Natural killer cell treated with Interleukin-12 subunit alpha and Interleukin-12 subunit beta and Interleukin-15 and Interleukin-18, amount 100 ng/mL, for 72 hours (primary cell): ENCODE measurements at regions not wholly inside any gene's neighbourhood (a gene's known extent, or its start where the extent isn't known, plus 50 kb on each side); places are given as distances from the start of the nearest gene placed in this dataset.

Experiments used
- ATAC-seq, 2 donors: fragments of 150-1000 bp; cut with Tn5 transposase in 1 of 2; sonication (Bioruptor Pico), chemical (Tn5 transposase) in 1 of 2; 2 replicates each; pipeline ENCODE4 v1.10.0; 2021
- DNase-seq: peaks from one replicate; pipeline ENCODE4 v3.0.0; 2022; ENCODE audit warnings: low spot score
- H3K27ac Mint-ChIP-seq, 2 donors: 1 replicate in 1 of 2; 2 replicates in 1 of 2; pipeline ENCODE4 v1.8.0; 2022; ENCODE audit warnings: mixed read lengths in 2 of 2, mild to moderate bottlenecking in 1 of 2, moderate library complexity in 1 of 2
- H3K27me3 Mint-ChIP-seq, 2 donors: 1 replicate in 1 of 2; 2 replicates in 1 of 2; pipeline ENCODE4 v1.8.0; 2022; ENCODE audit warnings: mixed read lengths in 2 of 2
- H3K36me3 Mint-ChIP-seq: one replicate; pipeline ENCODE4 v1.8.0; 2022; ENCODE audit warnings: mixed read lengths
- H3K4me1 Mint-ChIP-seq, 2 donors: 1 replicate in 1 of 2; 2 replicates in 1 of 2; pipeline ENCODE4 v1.8.0; 2022; ENCODE audit warnings: low read depth in 2 of 2, mixed read lengths in 2 of 2, mild to moderate bottlenecking in 1 of 2
- H3K4me3 Mint-ChIP-seq: one replicate; pipeline ENCODE4 v1.8.0; 2022; ENCODE audit warnings: mixed read lengths
- H3K9me3 Mint-ChIP-seq: 2 replicates; pipeline ENCODE4 v1.8.0; 2022; ENCODE audit warnings: mixed read lengths

GRCh38 chr2:21633466-21633865, 509.7 kb downstream of the TDRD15 start:
- no peaks in the 10 kb centered on the region for H3K4me1 Mint-ChIP-seq
- H3K27me3 Mint-ChIP-seq: no peaks in the 10 kb centered on the region
- no peak overlapping the region for H3K4me3 Mint-ChIP-seq
- ATAC-seq: no peak
- no peak for DNase-seq
- H3K9me3 Mint-ChIP-seq: peaks cover 8% of the 10 kb centered on the region
- H3K27ac Mint-ChIP-seq: no peak overlapping the region
- no peaks in the 10 kb centered on the region for H3K36me3 Mint-ChIP-seq

GRCh38 chr2:21633911-21634310, 510.1 kb downstream of the TDRD15 start:
- Mint-ChIP-seq H3K4me1 (no peaks in the 10 kb centered on the region), H3K27me3 (no peaks in the 10 kb centered on the region), H3K27ac (no peak overlapping the region), H3K36me3 (no peaks in the 10 kb centered on the region), H3K4me3 (no peak overlapping the region), H3K9me3 (peaks cover 8% of the 10 kb centered on the region)
- no peak for DNase-seq
- no peak for ATAC-seq

GRCh38 chr2:21640046-21640445, 516.3 kb downstream of the TDRD15 start:
- H3K4me3 Mint-ChIP-seq: no peak overlapping the region
- no peaks in the 10 kb centered on the region for H3K4me1 Mint-ChIP-seq
- peaks cover 8% of the 10 kb centered on the region for H3K9me3 Mint-ChIP-seq
- H3K36me3 Mint-ChIP-seq: no peaks in the 10 kb centered on the region
- DNase-seq (no peak), ATAC-seq (no peak)
- no peaks in the 10 kb centered on the region for H3K27me3 Mint-ChIP-seq
- no peak overlapping the region for H3K27ac Mint-ChIP-seq

- no peaks in the 10 kb centered on the region for H3K4me1 Mint-ChIP-seq
- ATAC-seq (no peak), DNase-seq (no peak)
- H3K9me3 Mint-ChIP-seq: peaks cover 12% of the 10 kb centered on the region
- H3K36me3 Mint-ChIP-seq: no peaks in the 10 kb centered on the region
- H3K4me3 Mint-ChIP-seq: no peak overlapping the region
- H3K27ac Mint-ChIP-seq: no peak overlapping the region
- H3K27me3 Mint-ChIP-seq: no peaks in the 10 kb centered on the region
These were observed 518.9 kb downstream of the TDRD15 start for GRCh38 chr2:21642647-21643046.

- Mint-ChIP-seq H3K4me1 (no peaks in the 10 kb centered on the region), H3K9me3 (peaks cover 12% of the 10 kb centered on the region), H3K27me3 (no peaks in the 10 kb centered on the region), H3K27ac (no peak overlapping the region), H3K4me3 (no peak overlapping the region), H3K36me3 (no peaks in the 10 kb centered on the region)
- DNase-seq (no peak), ATAC-seq (no peak)
These were observed 519.4 kb downstream of the TDRD15 start for GRCh38 chr2:21643180-21643579.

- no peak for DNase-seq
- Mint-ChIP-seq H3K4me1 (no peaks in the 10 kb centered on the region), H3K4me3 (no peak overlapping the region), H3K27me3 (no peaks in the 10 kb centered on the region), H3K36me3 (no peaks in the 10 kb centered on the region), H3K9me3 (peaks cover 16% of the 10 kb centered on the region), H3K27ac (no peak overlapping the region)
- no peak for ATAC-seq
These were observed 520.5 kb downstream of the TDRD15 start for GRCh38 chr2:21644266-21644665.

GRCh38 chr2:21646345-21646744, 522.6 kb downstream of the TDRD15 start:
- Mint-ChIP-seq H3K9me3 (peaks cover 16% of the 10 kb centered on the region), H3K4me1 (no peaks in the 10 kb centered on the region), H3K4me3 (no peak overlapping the region), H3K27me3 (no peaks in the 10 kb centered on the region), H3K36me3 (no peaks in the 10 kb centered on the region), H3K27ac (no peak overlapping the region)
- ATAC-seq (no peak), DNase-seq (no peak)

- Mint-ChIP-seq H3K36me3 (no peaks in the 10 kb centered on the region), H3K9me3 (peaks cover 13% of the 10 kb centered on the region), H3K4me3 (no peak overlapping the region), H3K27ac (no peak overlapping the region), H3K27me3 (no peaks in the 10 kb centered on the region), H3K4me1 (no peaks in the 10 kb centered on the region)
- DNase-seq: no peak
- no peak for ATAC-seq
These were observed 526.8 kb downstream of the TDRD15 start for GRCh38 chr2:21650569-21650968.

GRCh38 chr2:21655136-21655535, 531.4 kb downstream of the TDRD15 start:
- no peak for ATAC-seq
- DNase-seq: no peak
- no peaks in the 10 kb centered on the region for H3K4me1 Mint-ChIP-seq
- H3K9me3 Mint-ChIP-seq: peaks cover 11% of the 10 kb centered on the region
- H3K27me3 Mint-ChIP-seq: no peaks in the 10 kb centered on the region
- no peak overlapping the region for H3K27ac Mint-ChIP-seq
- H3K4me3 Mint-ChIP-seq: no peak overlapping the region
- H3K36me3 Mint-ChIP-seq: no peaks in the 10 kb centered on the region

GRCh38 chr2:21656330-21657075, 532.7 kb downstream of the TDRD15 start:
- H3K4me3 Mint-ChIP-seq: no peak overlapping the region
- no peaks in the 10 kb centered on the region for H3K4me1 Mint-ChIP-seq
- DNase-seq (no peak), ATAC-seq (no peak)
- H3K27ac Mint-ChIP-seq: no peak overlapping the region
- H3K9me3 Mint-ChIP-seq: peaks cover 14% of the 10 kb centered on the region
- no peaks in the 10 kb centered on the region for H3K27me3 Mint-ChIP-seq
- no peaks in the 10 kb centered on the region for H3K36me3 Mint-ChIP-seq

- Mint-ChIP-seq H3K27me3 (no peaks in the 10 kb centered on the region), H3K27ac (no peak overlapping the region), H3K9me3 (peaks cover 15% of the 10 kb centered on the region), H3K4me1 (no peaks in the 10 kb centered on the region), H3K4me3 (no peak overlapping the region), H3K36me3 (no peaks in the 10 kb centered on the region)
- DNase-seq (no peak), ATAC-seq (no peak)
These were observed 533.7 kb downstream of the TDRD15 start for GRCh38 chr2:21657445-21657844.

- Mint-ChIP-seq H3K27ac (no peak overlapping the region), H3K36me3 (no peaks in the 10 kb centered on the region), H3K4me1 (no peaks in the 10 kb centered on the region), H3K4me3 (no peak overlapping the region), H3K9me3 (peaks cover 18% of the 10 kb centered on the region), H3K27me3 (no peaks in the 10 kb centered on the region)
- ATAC-seq: no peak
- DNase-seq: no peak
These were observed 534.5 kb downstream of the TDRD15 start for GRCh38 chr2:21658269-21658668.

GRCh38 chr2:21658907-21659477, 535.2 kb downstream of the TDRD15 start:
- H3K4me1 Mint-ChIP-seq: no peaks in the 10 kb centered on the region
- DNase-seq (no peak), ATAC-seq (no peak)
- no peaks in the 10 kb centered on the region for H3K36me3 Mint-ChIP-seq
- H3K27ac Mint-ChIP-seq: no peak overlapping the region
- no peak overlapping the region for H3K4me3 Mint-ChIP-seq
- no peaks in the 10 kb centered on the region for H3K27me3 Mint-ChIP-seq
- H3K9me3 Mint-ChIP-seq: peaks cover 21% of the 10 kb centered on the region

- no peak overlapping the region for H3K4me3 Mint-ChIP-seq
These were observed 540.3 kb downstream of the TDRD15 start for GRCh38 chr2:21664083-21664482.

GRCh38 chr2:21667638-21668037, 543.9 kb downstream of the TDRD15 start:
- peaks cover 28% of the 10 kb centered on the region for H3K9me3 Mint-ChIP-seq
- H3K27me3 Mint-ChIP-seq: no peaks in the 10 kb centered on the region
- no peaks in the 10 kb centered on the region for H3K36me3 Mint-ChIP-seq
- DNase-seq (no peak), ATAC-seq (no peak)
- H3K27ac Mint-ChIP-seq: no peak overlapping the region
- no peak overlapping the region for H3K4me3 Mint-ChIP-seq
- H3K4me1 Mint-ChIP-seq: no peaks in the 10 kb centered on the region

More at GRCh38 chr2:21664083-21664482, 540.3 kb downstream of the TDRD15 start:
- Mint-ChIP-seq H3K36me3 (no peaks in the 10 kb centered on the region), H3K27ac (no peak overlapping the region), H3K4me1 (no peaks in the 10 kb centered on the region), H3K9me3 (peaks cover 34% of the 10 kb centered on the region), H3K27me3 (no peaks in the 10 kb centered on the region)
- ATAC-seq (no peak), DNase-seq (no peak)
